ENCODE measurements at regions not wholly inside any gene's neighbourhood (a gene's known extent, or its start where the extent isn't known, plus 50 kb on each side); places are given as distances from the start of the nearest gene placed in this dataset.

GRCh38 chr4:72886602-72887001, 182.9 kb downstream of the COX18 start:
- TF ChIP-seq CTCF (IDR thresholded peaks at IDR 0.05) (peak in 1 of 3 experiments; percentile 8), POLR2A (IDR thresholded peaks at IDR 0.05; ENCODE audit: low read depth) (no peak)

Data from esophagus muscularis mucosa (tissue), 3 donors.